GM06990 (cell line): ENCODE measurements at regions not wholly inside any gene's neighbourhood (a gene's known extent, or its start where the extent isn't known, plus 50 kb on each side); places are given as distances from the start of the nearest gene placed in this dataset.
"Not testable (repeated sequence)": the region's sequence is repeated elsewhere in the genome, so short reads cannot be mapped to it uniquely, and the experiment has no call there.

Experiments used
- DNase-seq: peaks from one replicate; pipeline ENCODE4 v3.0.0-alpha.2; 2011; ENCODE audit not compliant: insufficient read length; ENCODE audit errors: extremely low read depth
- H3K27me3 ChIP-seq: replicated peaks from 2 replicates; pipeline ENCODE4 v1.6.0; 2011; ENCODE audit warnings: low read length; ENCODE audit not compliant: control insufficient read depth, insufficient read depth
- H3K36me3 ChIP-seq: 2 replicates; pipeline ENCODE4 v1.5.1; 2011; ENCODE audit warnings: low read length; ENCODE audit not compliant: control insufficient read depth, insufficient read depth
- H3K4me3 ChIP-seq: replicated peaks from 2 replicates; pipeline ENCODE4 v1.5.1; 2011; ENCODE audit warnings: low read depth, mild to moderate bottlenecking, control low read depth, low read length
- CTCF ChIP-seq: IDR thresholded peaks from 2 replicates; pipeline ENCODE4 v1.5.1; 2011; ENCODE audit warnings: low read length, control low read depth, mild to moderate bottlenecking, inconsistent platforms; ENCODE audit not compliant: insufficient read depth, poor library complexity, severe bottlenecking

- DNase-seq = no peak
- H3K27me3 ChIP-seq = no peaks in the 10 kb centered on the region
- H3K4me3 ChIP-seq = no peak overlapping the region
- no peaks in the 10 kb centered on the region for H3K36me3 ChIP-seq
- TF ChIP-seq CTCF = no peak
Measured at GRCh38 chr6:5833120-5833519, 173.6 kb downstream of the NRN1 start.

GRCh38 chr6:5832668-5833067 lies 174.1 kb downstream of the NRN1 start:
- no peak for DNase-seq
- Histone ChIP-seq H3K36me3 (no peaks in the 10 kb centered on the region), H3K27me3 (no peaks in the 10 kb centered on the region), H3K4me3 (no peak overlapping the region)
- no peak for TF ChIP-seq CTCF

GRCh38 chr6:5831219-5831862 lies 175.4 kb downstream of the NRN1 start:
- DNase-seq = peak; percentile 27
- H3K4me3 ChIP-seq, H3K27me3 ChIP-seq: not testable (repeated sequence)

GRCh38 chr6:5828296-5828695 lies 178.4 kb downstream of the NRN1 start:
- no peaks in the 10 kb centered on the region for H3K27me3 ChIP-seq
- no peaks in the 10 kb centered on the region for H3K36me3 ChIP-seq
- H3K4me3 ChIP-seq = no peak overlapping the region
- TF ChIP-seq CTCF = no peak
- no peak for DNase-seq

More at GRCh38 chr6:5831219-5831862, 175.4 kb downstream of the NRN1 start:
- H3K36me3 ChIP-seq = not testable (repeated sequence)

DNA sequence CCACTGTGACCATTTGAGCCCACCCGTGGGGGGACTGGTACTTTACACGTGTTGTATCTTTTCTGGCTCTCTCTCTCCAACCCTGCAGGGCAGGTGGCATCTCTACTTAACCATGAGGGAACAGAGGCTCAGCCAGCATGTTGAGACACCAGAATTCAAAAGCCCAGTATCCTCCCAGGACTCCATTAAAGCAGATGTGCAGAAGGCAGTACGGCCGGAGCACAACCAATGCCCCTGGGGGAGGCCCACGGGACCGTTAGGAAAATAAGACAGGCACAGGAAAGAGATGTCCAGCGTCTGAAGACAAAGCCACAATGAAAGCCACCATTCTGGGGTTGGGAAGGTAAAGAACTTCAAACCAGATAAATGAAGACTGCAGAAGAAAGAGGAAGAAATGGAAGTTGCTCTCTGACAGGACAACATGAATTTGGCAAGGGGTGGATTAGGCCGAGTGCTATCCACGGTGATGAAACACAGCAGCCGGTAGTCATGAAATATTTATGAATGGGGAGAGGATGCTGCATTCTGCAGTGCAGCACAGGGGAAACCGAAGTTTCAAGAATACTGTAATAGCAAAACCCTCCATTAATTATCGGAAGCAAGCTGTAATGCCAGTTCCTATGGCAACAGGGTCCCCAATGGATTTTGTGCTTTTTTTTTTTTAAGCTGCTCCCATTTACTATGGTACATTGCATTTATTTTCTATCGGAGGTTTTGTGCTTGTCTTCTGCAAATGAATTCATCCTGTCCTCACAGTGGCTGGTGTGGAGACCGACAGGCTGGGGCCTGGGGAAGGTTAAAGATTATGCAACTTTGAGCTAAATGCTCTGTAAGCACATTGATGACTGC lies 179.4 kb downstream of the NRN1 start:
- H3K4me3 ChIP-seq = no peak overlapping the region
- no peaks in the 10 kb centered on the region for H3K36me3 ChIP-seq
- no peak for DNase-seq
- no peaks in the 10 kb centered on the region for H3K27me3 ChIP-seq
- TF ChIP-seq CTCF = no peak

DNA sequence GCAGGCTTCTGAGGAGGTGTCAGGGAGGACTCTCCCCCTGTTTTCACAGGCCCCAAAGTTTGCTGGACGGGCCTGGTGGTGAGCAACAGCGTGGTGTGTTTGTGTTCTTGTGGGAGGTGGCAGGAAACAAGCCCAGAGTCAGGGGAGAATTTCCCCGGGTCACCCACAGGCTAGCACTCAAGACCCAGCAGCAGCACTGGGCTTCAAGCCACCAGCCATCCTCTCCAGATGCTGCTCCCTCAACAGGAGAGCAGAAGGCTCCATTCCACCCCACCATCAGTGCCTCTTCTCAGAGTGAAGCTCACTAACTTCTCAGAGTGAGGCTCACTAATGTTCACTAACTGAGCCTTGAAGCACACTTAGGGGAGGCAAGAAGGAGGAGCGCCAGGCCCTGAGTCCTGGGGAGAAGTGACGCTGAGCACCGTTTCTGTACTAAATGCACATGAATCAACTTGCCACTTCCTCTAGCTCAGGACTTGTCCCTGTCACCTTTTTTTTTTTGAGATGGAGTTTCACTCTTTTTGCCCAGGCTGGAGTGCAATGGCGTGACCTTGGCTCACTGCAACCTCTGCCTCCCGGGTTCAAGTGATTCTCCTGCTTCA lies 182.2 kb downstream of the NRN1 start:
- H3K27me3 ChIP-seq, H3K4me3 ChIP-seq, H3K36me3 ChIP-seq, DNase-seq: not testable (repeated sequence)
